ENCODE measurements at regions not wholly inside any gene's neighbourhood (a gene's known extent, or its start where the extent isn't known, plus 50 kb on each side); places are given as distances from the start of the nearest gene placed in this dataset.

DNA sequence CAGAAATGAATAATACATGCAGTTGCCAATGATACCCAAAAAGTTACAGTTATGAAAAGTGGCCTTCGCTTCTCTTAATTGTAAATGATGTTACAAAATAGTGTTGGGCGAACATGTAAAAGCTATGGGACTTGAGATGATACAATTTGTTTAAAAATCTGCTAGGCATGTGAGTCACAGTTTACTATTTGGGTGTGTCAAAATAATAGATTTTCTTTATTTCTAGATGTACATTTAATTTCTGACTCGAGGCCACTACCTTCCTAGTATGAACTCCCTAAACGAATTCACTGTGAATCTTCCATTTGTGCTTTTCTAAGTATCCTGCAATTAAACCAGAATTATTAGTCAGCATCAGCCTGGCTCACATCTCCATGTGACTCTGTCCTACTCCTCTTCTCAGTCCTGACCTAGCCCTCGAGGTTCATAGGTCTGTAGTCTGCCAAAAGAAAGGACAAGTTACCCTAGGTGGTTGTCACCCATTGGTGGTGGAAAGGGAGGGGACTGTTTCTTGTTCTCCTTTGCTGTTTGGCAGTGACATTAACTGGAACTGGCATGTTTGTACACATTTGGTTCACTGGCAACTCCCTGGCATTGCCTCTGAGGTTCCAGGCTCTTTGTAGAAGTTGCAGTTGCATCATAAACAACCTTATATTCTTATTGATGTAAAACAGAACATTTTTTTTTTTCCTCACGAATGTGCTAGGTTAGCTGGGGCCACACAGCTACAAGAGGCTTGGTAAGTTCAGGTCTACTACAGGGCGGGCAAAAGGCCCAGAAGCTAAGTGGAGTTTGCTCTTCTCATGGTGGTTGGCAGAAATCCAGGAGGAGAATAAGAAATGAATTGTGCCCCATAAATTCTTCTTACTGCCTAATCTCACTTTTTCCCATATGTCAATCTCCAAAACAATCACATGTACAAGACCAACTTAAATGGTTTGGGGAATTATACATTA is 746.5 kb upstream of the ADAMTS5 start:
- no peak overlapping the region for H3K9ac ChIP-seq (ENCODE audit: insufficient read depth in 1 of 2, low read depth in 2 of 2, low read length in 2 of 2)
- no peaks in the 10 kb centered on the region for H3K27me3 ChIP-seq (ENCODE audit: control insufficient read depth in 2 of 2, insufficient read depth in 2 of 2, low read length in 2 of 2)
- peaks cover 3% of the 10 kb centered on the region; the same call in 1 of the 2 replicates for H3K9me3 ChIP-seq (replicated peaks; ENCODE audit: control insufficient read depth, insufficient read depth, low read depth, low read length)
- FAIRE-seq (no peak), DNase-seq (ENCODE audit: extremely low read depth in 1 of 4, low spot score in 3 of 4) (no peak), ATAC-seq (no peak)
- no TSS peak for BruUV-seq (replicated peaks)
- intact Hi-C loops (cut with micrococcal nuclease) (no loop called here), in situ Hi-C loops (cut with MboI) (no loop called here)
- WGBS (ENCODE audit: insufficient coverage, low coverage, missing lambda C conversion rate): 0% methylated on average over 7 of the region's 7 CpGs
- ChIA-PET CTCF (ENCODE audit: low intra/inter-chr PET ratio) (no interaction called here), POLR2A (no interaction called here)
- H3K4me1 ChIP-seq (replicated peaks in 1 of 2; ENCODE audit: control insufficient read depth in 2 of 2, insufficient read depth in 2 of 2, low read length in 2 of 2): no peaks in the 10 kb centered on the region
- no peak overlapping the region for H3K27ac ChIP-seq (ENCODE audit: extremely low read depth, low read depth, low read length)
- H3K4me2 ChIP-seq (ENCODE audit: insufficient read depth, low read length): no peak overlapping the region
- H3K79me2 ChIP-seq (ENCODE audit: control insufficient read depth, insufficient read depth, low read length): no peaks in the 10 kb centered on the region
- no peaks in the 10 kb centered on the region for H4K20me1 ChIP-seq (replicated peaks; ENCODE audit: control insufficient read depth, insufficient read depth, low read length)
- H2AFZ ChIP-seq (ENCODE audit: low read depth, low read length): no peak overlapping the region
- no peaks in the 10 kb centered on the region for H3K9me1 ChIP-seq (ENCODE audit: control insufficient read depth, insufficient read depth, low read length)
- no peak overlapping the region for H3K4me3 ChIP-seq
- H3K36me3 ChIP-seq (ENCODE audit: control insufficient read depth, insufficient read depth, low read length): no peaks in the 10 kb centered on the region
- TF ChIP-seq, protein P1, sequence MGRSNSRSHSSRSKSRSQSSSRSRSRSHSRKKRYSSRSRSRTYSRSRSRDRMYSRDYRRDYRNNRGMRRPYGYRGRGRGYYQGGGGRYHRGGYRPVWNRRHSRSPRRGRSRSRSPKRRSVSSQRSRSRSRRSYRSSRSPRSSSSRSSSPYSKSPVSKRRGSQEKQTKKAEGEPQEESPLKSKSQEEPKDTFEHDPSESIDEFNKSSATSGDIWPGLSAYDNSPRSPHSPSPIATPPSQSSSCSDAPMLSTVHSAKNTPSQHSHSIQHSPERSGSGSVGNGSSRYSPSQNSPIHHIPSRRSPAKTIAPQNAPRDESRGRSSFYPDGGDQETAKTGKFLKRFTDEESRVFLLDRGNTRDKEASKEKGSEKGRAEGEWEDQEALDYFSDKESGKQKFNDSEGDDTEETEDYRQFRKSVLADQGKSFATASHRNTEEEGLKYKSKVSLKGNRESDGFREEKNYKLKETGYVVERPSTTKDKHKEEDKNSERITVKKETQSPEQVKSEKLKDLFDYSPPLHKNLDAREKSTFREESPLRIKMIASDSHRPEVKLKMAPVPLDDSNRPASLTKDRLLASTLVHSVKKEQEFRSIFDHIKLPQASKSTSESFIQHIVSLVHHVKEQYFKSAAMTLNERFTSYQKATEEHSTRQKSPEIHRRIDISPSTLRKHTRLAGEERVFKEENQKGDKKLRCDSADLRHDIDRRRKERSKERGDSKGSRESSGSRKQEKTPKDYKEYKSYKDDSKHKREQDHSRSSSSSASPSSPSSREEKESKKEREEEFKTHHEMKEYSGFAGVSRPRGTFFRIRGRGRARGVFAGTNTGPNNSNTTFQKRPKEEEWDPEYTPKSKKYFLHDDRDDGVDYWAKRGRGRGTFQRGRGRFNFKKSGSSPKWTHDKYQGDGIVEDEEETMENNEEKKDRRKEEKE (IDR thresholded peaks at IDR 0.05; ENCODE audit: borderline replicate concordance in 1 of 2, control insufficient read depth in 1 of 2, low read depth in 2 of 2, low read length in 1 of 2): no peak
- TF ChIP-seq, protein P2, sequence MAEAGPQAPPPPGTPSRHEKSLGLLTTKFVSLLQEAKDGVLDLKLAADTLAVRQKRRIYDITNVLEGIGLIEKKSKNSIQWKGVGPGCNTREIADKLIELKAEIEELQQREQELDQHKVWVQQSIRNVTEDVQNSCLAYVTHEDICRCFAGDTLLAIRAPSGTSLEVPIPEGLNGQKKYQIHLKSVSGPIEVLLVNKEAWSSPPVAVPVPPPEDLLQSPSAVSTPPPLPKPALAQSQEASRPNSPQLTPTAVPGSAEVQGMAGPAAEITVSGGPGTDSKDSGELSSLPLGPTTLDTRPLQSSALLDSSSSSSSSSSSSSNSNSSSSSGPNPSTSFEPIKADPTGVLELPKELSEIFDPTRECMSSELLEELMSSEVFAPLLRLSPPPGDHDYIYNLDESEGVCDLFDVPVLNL (CRISPR knock-in tag; IDR thresholded peaks at IDR 0.05; ENCODE audit: low read depth): no peak
- TF ChIP-seq MYNN (IDR thresholded peaks at IDR 0.05) (no peak), MYNN (CRISPR knock-in tag; IDR thresholded peaks at IDR 0.05) (no peak), ARID1B (IDR thresholded peaks at IDR 0.05) (no peak), ZNF431 (CRISPR knock-in tag; IDR thresholded peaks at IDR 0.05) (no peak), FOXP1 (CRISPR knock-in tag; IDR thresholded peaks at IDR 0.05) (no peak), PHTF2 (CRISPR knock-in tag; IDR thresholded peaks at IDR 0.05) (no peak), SRSF1 (IDR thresholded peaks at IDR 0.05; ENCODE audit: low read depth, low read length) (no peak), TOE1 (IDR thresholded peaks at IDR 0.05; ENCODE audit: borderline replicate concordance) (no peak), TOE1 (CRISPR knock-in tag; IDR thresholded peaks at IDR 0.05; ENCODE audit: borderline replicate concordance, low read depth) (no peak), FOXK2 (conservative IDR thresholded peaks at IDR 0.05 in 1 of 2, IDR thresholded peaks at IDR 0.05 in 1 of 2; ENCODE audit: low read depth in 2 of 2) (no peak)
- TF ChIP-seq, protein P3, sequence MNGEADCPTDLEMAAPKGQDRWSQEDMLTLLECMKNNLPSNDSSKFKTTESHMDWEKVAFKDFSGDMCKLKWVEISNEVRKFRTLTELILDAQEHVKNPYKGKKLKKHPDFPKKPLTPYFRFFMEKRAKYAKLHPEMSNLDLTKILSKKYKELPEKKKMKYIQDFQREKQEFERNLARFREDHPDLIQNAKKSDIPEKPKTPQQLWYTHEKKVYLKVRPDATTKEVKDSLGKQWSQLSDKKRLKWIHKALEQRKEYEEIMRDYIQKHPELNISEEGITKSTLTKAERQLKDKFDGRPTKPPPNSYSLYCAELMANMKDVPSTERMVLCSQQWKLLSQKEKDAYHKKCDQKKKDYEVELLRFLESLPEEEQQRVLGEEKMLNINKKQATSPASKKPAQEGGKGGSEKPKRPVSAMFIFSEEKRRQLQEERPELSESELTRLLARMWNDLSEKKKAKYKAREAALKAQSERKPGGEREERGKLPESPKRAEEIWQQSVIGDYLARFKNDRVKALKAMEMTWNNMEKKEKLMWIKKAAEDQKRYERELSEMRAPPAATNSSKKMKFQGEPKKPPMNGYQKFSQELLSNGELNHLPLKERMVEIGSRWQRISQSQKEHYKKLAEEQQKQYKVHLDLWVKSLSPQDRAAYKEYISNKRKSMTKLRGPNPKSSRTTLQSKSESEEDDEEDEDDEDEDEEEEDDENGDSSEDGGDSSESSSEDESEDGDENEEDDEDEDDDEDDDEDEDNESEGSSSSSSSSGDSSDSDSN (IDR thresholded peaks at IDR 0.05; ENCODE audit: borderline replicate concordance in 1 of 2, low read depth in 2 of 2, low read length in 2 of 2): no peak
